ENCODE measurements at regions not wholly inside any gene's neighbourhood (a gene's known extent, or its start where the extent isn't known, plus 50 kb on each side); places are given as distances from the start of the nearest gene placed in this dataset.

GRCh38 chr5:68545636-68546295 is 330.2 kb downstream of the PIK3R1 start (continued):
- TF ChIP-seq AFF4 (CRISPR knock-in tag; IDR thresholded peaks at IDR 0.05): no peak
- TF ChIP-seq BRF1 (IDR thresholded peaks at IDR 0.05; ENCODE audit: borderline replicate concordance, extremely low read depth, insufficient read length): no peak
- no peak for TF ChIP-seq ZNF449 (CRISPR knock-in tag; IDR thresholded peaks at IDR 0.05)
- no peak for TF ChIP-seq PTTG1 (tag; IDR thresholded peaks at IDR 0.05; ENCODE audit: low read depth)
- no peak for TF ChIP-seq ZNF717 (CRISPR knock-in tag; IDR thresholded peaks at IDR 0.05)

Data from K562 (cell line).